Mucosa of descending colon (tissue), 3 donors: ENCODE measurements at regions not wholly inside any gene's neighbourhood (a gene's known extent, or its start where the extent isn't known, plus 50 kb on each side); places are given as distances from the start of the nearest gene placed in this dataset.

Experiments
- ATAC-seq: fragments of 200-7000 bp; cut with Tn5 transposase; one replicate; pipeline ENCODE4 v1.9.1; 2020; ENCODE audit warnings: mild to moderate bottlenecking, moderate library complexity
- DNase-seq, 3 donors: peaks; one replicate each; pipeline ENCODE4 v3.0.0-alpha.2; 2020
- H3K36me3 ChIP-seq: fragments of 200-600 bp; one replicate; pipeline ENCODE4 v1.8.0; 2021; ENCODE audit warnings: low read depth, mild to moderate bottlenecking
- H3K4me1 ChIP-seq: fragments of 200-600 bp; one replicate; pipeline ENCODE4 v1.8.0; 2021; ENCODE audit warnings: low read depth, mild to moderate bottlenecking
- H3K4me3 ChIP-seq: fragments of 200-600 bp; one replicate; pipeline ENCODE4 v1.8.0; 2021; ENCODE audit warnings: mild to moderate bottlenecking
- H3K9me3 ChIP-seq: fragments of 200-600 bp; one replicate; pipeline ENCODE4 v1.8.0; 2021; ENCODE audit warnings: mild to moderate bottlenecking
- CTCF ChIP-seq: fragments of 200-600 bp; IDR thresholded peaks from one replicate; pipeline ENCODE4 v1.8.0; 2022; ENCODE audit warnings: antibody characterized with exemption, mild to moderate bottlenecking
- intact Hi-C, 2 donors: fragments of 100-400 bp; cut with DNase I in 1 of 2; cut with micrococcal nuclease in 1 of 2; formaldehyde crosslinking; loops; one replicate each; pipeline versions ENCODE4 v1.11.0 to v1.11.1; 2022; cut with DNase I, micrococcal nuclease
- donor health status: DM: no; HTN: no; CAD: no; lungs with moderate emphysema.
- donor health status: DM: no; HTN: no; CAD: no.
- donor health status: DM: no; HTN: yes; CAD: no.

DNA sequence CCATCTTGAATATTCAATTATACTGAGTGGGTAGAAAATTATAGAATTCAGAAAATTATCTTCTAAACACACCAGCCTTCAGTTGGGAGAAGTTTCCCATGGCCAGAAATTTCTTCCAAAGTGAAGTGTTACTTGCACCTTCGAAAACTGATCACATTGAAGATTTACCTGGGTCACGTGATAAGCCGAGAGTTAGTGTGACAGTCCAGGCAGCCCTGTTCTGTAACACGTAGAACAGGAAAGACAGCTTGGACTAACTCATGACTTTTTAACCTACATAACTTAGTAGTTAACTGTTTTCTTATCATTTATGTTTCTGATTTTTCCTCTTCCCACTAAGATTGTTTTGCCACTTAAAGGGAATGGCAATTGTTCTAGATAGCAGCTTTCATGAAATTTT lies 118.3 kb upstream of the MTHFD1L start:
- Histone ChIP-seq H3K4me3 (no peak overlapping the region), H3K9me3 (no peaks in the 10 kb centered on the region), H3K36me3 (no peaks in the 10 kb centered on the region), H3K4me1 (no peaks in the 10 kb centered on the region)
- ATAC-seq: peak; percentile 72
- no peak for DNase-seq
- TF ChIP-seq CTCF: no peak
- intact Hi-C loops: no loop called here

GRCh38 chr6:150749091-150749670 lies 116.3 kb upstream of the MTHFD1L start:
- ATAC-seq (peak; percentile 49), DNase-seq (no peak)
- no peaks in the 10 kb centered on the region for H3K36me3 ChIP-seq
- H3K4me3 ChIP-seq: no peak overlapping the region
- intact Hi-C loops: no loop called here
- no peaks in the 10 kb centered on the region for H3K4me1 ChIP-seq
- TF ChIP-seq CTCF: no peak
- H3K9me3 ChIP-seq: no peaks in the 10 kb centered on the region

DNA sequence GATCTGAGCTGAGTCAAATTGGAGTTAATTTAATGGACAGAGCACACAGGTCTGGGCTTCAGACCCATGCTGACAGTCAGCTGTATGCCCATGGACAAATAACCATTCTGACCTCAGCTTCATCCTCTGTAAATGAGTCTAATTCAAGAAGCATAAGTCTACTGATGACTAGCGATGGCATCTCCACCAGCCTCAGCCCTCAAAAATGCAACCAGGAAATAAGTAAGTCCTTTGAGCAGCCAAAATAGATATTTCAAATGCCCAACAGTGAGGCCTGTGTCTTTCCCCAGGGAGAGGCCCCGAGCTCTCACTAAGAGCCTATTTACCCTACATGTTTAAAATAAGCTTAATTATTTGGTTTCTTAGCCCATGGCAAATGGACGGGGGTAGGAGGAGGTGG lies 114.2 kb upstream of the MTHFD1L start:
- ATAC-seq (no peak), DNase-seq (no peak)
- intact Hi-C loops: no loop called here
- Histone ChIP-seq H3K4me3 (no peak overlapping the region), H3K4me1 (no peaks in the 10 kb centered on the region), H3K9me3 (no peaks in the 10 kb centered on the region), H3K36me3 (no peaks in the 10 kb centered on the region)
- no peak for TF ChIP-seq CTCF

DNA sequence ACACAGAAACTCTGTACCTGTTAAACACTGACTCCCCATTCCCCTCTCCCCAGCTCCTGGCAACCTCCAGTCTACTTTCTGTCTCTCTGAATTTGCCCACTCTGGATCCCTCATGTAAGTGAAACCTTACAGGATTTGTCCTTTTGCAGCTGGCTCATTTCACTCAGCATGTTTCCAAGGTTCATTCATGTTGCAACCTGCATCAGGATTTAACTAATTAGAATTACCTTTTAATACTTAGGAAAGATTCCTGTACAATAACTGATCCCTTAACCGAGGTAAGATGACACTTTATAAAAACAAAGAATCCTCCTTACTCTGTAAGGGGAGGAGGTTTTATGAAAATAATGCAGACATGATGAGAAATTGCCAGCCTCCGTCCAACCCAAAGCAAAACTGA lies 113.1 kb upstream of the MTHFD1L start:
- ATAC-seq (no peak), DNase-seq (no peak)
- no peak for TF ChIP-seq CTCF
- no peaks in the 10 kb centered on the region for H3K9me3 ChIP-seq
- no peaks in the 10 kb centered on the region for H3K36me3 ChIP-seq
- H3K4me1 ChIP-seq: no peaks in the 10 kb centered on the region
- intact Hi-C loops: no loop called here
- no peak overlapping the region for H3K4me3 ChIP-seq

DNA sequence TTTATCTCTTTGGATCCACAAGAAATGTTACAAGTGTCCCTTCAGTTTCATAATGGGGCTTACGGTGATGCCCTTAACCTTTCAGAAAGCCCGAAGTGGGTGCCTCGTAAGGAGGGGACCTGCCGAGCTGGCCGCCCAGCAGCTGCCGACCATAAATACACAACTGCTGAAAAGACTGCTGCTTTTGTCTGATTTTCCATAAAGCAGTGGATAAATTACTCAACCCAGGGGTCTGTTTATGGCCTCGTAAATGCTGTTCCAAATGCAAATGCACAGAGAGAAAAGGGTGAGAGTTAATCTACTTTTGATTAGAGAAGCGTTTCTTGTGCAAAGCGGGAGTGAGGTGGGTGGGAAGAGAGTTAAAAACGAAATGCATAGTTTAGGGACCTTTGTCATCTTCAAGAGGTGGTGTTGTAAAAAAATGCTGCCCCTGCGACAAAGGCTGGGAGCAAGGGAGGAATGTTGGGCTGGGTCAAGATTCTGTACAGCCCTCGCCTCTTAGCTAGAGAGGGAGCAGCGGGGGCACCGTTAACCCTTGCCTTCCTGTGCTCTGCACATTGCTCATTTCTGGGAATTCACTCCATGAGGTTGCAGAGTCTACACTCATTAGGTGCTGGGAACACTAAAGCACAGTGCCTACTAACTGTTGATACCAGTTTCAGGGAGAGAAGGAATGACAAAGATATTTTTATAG lies 112.0 kb upstream of the MTHFD1L start:
- Histone ChIP-seq H3K4me1 (no peaks in the 10 kb centered on the region), H3K9me3 (no peaks in the 10 kb centered on the region), H3K4me3 (no peak overlapping the region), H3K36me3 (no peaks in the 10 kb centered on the region)
- TF ChIP-seq CTCF: no peak
- DNase-seq (no peak), ATAC-seq (peak; percentile 26)
- intact Hi-C loops: no loop called here

DNA sequence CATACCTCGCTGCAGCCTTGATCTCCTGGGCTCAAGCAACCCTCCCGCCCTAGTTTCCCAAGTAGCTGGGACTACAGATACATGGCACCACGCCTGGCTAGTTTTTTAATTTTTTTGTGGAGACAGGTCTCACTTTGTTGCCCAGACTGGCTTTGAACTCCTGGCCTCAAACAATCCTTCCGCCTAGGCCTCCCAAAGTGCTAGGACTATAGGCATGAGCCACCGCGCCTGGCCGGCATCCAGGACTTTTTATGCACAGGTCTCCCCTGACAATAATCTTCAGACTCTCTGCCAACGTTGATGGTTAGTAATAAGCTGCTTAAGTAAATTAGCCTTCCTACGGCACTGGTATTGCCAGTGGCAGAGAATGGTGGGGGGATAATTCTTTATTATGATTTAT lies 110.5 kb upstream of the MTHFD1L start:
- DNase-seq: no peak
- Histone ChIP-seq H3K4me1 (no peaks in the 10 kb centered on the region), H3K9me3 (no peaks in the 10 kb centered on the region), H3K4me3 (no peak overlapping the region), H3K36me3 (no peaks in the 10 kb centered on the region)
- intact Hi-C loops: no loop called here
- no peak for ATAC-seq
- no peak for TF ChIP-seq CTCF
